MCF 10A (cell line): ENCODE measurements at regions not wholly inside any gene's neighbourhood (a gene's known extent, or its start where the extent isn't known, plus 50 kb on each side); places are given as distances from the start of the nearest gene placed in this dataset.
"Not testable (repeated sequence)": the region's sequence is repeated elsewhere in the genome, so short reads cannot be mapped to it uniquely, and the experiment has no call there.

ENCODE experiments used
- BruUV-seq: library from RNA; stranded (reverse); fragments of 400-500 nt; replicated peaks from 2 replicates; lab custom pipeline; 2021; lab: Mats Ljungman, UMichigan
- CTCF ChIA-PET: fragments of 300-600 bp; sonication (Branson Sonifier 250); formaldehyde crosslinking; extraction: SDS; loops from one replicate; lab custom pipeline; 2021; ENCODE audit warnings: antibody characterized with exemption, inconsistent platforms; lab: Yijun Ruan, JAX
- POLR2A ChIA-PET: fragments of 300-600, 350-650 bp; sonication (Branson Sonifier 250); formaldehyde crosslinking; extraction: SDS; loops from one replicate; lab custom pipeline; 2020; ENCODE audit warnings: antibody characterized with exemption, inconsistent platforms; lab: Yijun Ruan, JAX
- DNase-seq: peaks from one replicate; pipeline ENCODE4 v3.0.0-alpha.2; 2018; ENCODE audit not compliant: unreplicated experiment
- H3K27ac Mint-ChIP-seq: one replicate; pipeline ENCODE4 v1.8.0; 2022; ENCODE audit warnings: mild to moderate bottlenecking, low read depth, mixed read lengths; ENCODE audit not compliant: unreplicated experiment
- H3K27me3 Mint-ChIP-seq: one replicate; pipeline ENCODE4 v1.8.0; 2022; ENCODE audit warnings: mixed read lengths; ENCODE audit not compliant: insufficient read depth, unreplicated experiment
- H3K36me3 Mint-ChIP-seq: one replicate; pipeline ENCODE4 v1.8.0; 2022; ENCODE audit warnings: mild to moderate bottlenecking, moderate library complexity, mixed read lengths; ENCODE audit not compliant: insufficient read depth, unreplicated experiment
- H3K4me1 Mint-ChIP-seq: one replicate; pipeline ENCODE4 v1.8.0; 2022; ENCODE audit warnings: mixed read lengths; ENCODE audit not compliant: insufficient read depth, unreplicated experiment
- H3K4me3 Mint-ChIP-seq: one replicate; pipeline ENCODE4 v1.8.0; 2022; ENCODE audit warnings: mild to moderate bottlenecking, moderate library complexity, mixed read lengths; ENCODE audit not compliant: unreplicated experiment
- H3K9me3 Mint-ChIP-seq: one replicate; pipeline ENCODE4 v1.8.0; 2022; ENCODE audit warnings: mixed read lengths; ENCODE audit not compliant: unreplicated experiment
- CTCF ChIP-seq: fragments of 200-600 bp; IDR thresholded peaks from one replicate; pipeline ENCODE4 v1.8.0; 2022; ENCODE audit warnings: antibody characterized with exemption, mild to moderate bottlenecking; ENCODE audit not compliant: unreplicated experiment
- intact Hi-C: fragments of 100-400 bp; cut with micrococcal nuclease; formaldehyde crosslinking; loops from 2 replicates; pipeline ENCODE4 v1.14.1; 2022

DNA sequence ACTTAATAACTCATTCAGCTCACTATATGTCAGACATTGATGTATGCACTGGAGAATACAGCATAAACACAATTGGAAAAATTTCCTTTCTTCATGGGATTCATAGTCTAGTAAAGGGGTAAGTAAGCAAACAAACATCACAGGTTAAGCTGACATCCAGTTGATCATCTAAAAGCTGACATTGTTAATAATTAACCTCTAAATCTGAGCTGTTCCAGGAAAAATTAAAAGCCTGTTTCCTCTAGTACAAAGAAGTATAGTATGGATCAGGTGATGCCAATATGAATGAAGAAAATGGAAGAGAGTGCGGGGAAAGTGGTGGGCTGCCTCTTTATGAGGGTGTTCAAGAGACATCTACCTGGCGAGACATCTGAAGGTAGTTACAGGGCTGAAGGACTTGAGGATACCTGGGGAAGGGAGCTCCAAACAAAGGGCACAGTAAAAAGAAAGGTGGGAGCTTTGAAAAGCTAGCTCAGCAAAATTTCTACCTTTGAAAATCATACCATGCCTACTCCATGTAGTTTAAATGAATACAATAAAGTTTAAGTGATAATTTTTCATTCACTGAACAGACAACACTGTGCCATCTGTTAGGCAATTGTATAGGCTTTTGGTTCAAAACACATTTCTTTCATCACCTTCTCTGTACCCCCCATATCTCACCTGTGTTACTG, 619.3 kb downstream of the TRIB2 start:
- ChIA-PET CTCF (interaction anchor here (1.3 kb wide), 1 partner anchor 11 kb away, joined by 4 read pairs; no protein-coding TSS in a partner anchor), POLR2A (no interaction called here)
- Mint-ChIP-seq H3K9me3 (no peaks in the 10 kb centered on the region), H3K27me3 (no peaks in the 10 kb centered on the region), H3K4me3 (no peak overlapping the region), H3K27ac (no peak overlapping the region), H3K36me3 (no peaks in the 10 kb centered on the region), H3K4me1 (no peaks in the 10 kb centered on the region)
- BruUV-seq: no TSS peak
- no peak for DNase-seq
- TF ChIP-seq CTCF: no peak
- intact Hi-C loops: no loop called here

DNA sequence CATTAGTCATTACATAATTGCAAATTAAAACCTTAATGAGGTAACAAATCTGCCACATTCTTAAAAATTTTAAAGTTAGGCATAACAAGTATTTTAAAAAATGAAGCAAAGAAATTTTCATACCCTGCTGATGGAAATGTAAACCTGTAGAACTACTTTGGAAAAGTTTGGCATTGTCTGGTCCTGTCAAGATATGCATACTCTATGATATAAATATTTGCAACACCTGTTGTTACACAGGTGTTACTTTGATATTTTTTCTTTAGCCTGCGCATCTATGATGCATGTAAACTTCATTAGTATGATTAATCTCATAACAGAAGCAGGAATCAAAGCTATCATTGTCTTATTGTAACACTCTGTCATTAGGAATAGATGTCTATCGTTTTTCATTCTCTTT, 634.3 kb downstream of the TRIB2 start:
- H3K27me3 Mint-ChIP-seq: no peaks in the 10 kb centered on the region
- no peak overlapping the region for H3K4me3 Mint-ChIP-seq
- BruUV-seq: no TSS peak
- TF ChIP-seq CTCF: no peak
- no peak for DNase-seq
- ChIA-PET CTCF (no interaction called here), POLR2A (no interaction called here)
- intact Hi-C loops: no loop called here
- no peak overlapping the region for H3K27ac Mint-ChIP-seq
- no peaks in the 10 kb centered on the region for H3K9me3 Mint-ChIP-seq
- no peaks in the 10 kb centered on the region for H3K4me1 Mint-ChIP-seq
- no peaks in the 10 kb centered on the region for H3K36me3 Mint-ChIP-seq

DNA sequence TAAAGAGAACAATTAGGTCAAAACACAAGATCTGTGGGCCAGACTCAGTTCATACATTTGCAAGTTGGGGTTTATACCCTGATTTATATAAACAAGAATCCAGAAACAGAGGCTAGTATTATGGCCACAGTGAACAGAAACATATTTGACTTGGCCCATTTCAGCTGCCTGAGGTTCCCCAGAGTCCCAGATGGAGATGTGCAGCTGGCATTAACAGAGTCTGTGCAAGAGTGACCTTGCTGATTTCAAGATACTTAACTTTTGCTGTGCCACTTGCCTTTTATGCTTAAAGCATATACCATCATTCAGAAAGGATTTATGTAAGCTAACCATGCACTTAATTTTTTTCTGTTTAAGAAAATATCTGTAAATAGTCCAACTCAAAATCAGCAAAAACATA, 636.3 kb downstream of the TRIB2 start:
- Mint-ChIP-seq H3K36me3 (no peaks in the 10 kb centered on the region), H3K27me3 (no peaks in the 10 kb centered on the region), H3K27ac (no peak overlapping the region), H3K4me1 (no peaks in the 10 kb centered on the region), H3K4me3 (no peak overlapping the region), H3K9me3 (no peaks in the 10 kb centered on the region)
- no peak for DNase-seq
- no TSS peak for BruUV-seq
- TF ChIP-seq CTCF: no peak
- POLR2A ChIA-PET: no interaction called here
- CTCF ChIA-PET: no interaction called here
- intact Hi-C loops: no loop called here

DNA sequence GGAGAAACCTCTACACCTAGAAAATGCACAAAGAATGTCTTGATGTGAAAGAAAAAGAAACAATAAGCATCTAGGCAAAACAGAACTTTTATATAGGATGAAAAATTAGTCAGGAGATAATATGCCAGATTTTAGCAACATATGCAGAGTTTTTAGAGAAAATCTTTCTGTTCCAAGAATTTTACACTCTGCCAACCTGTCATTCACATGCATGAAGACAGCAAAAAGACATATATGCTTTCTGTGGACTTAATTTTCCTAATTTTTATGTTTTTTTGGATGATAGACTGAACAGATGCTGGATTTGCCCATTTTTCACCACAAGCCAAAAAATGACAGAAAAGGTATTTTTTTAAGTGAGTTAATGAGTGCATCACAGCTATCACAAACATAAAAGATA, 637.3 kb downstream of the TRIB2 start:
- intact Hi-C loops: no loop called here
- Mint-ChIP-seq H3K4me1 (no peaks in the 10 kb centered on the region), H3K4me3 (no peak overlapping the region), H3K27ac (no peak overlapping the region), H3K27me3 (no peaks in the 10 kb centered on the region), H3K9me3 (no peaks in the 10 kb centered on the region), H3K36me3 (no peaks in the 10 kb centered on the region)
- DNase-seq: no peak
- ChIA-PET CTCF (no interaction called here), POLR2A (no interaction called here)
- BruUV-seq: no TSS peak
- no peak for TF ChIP-seq CTCF

- H3K4me1 Mint-ChIP-seq, intact Hi-C loops, H3K36me3 Mint-ChIP-seq, H3K4me3 Mint-ChIP-seq, H3K9me3 Mint-ChIP-seq, POLR2A ChIA-PET, H3K27ac Mint-ChIP-seq, H3K27me3 Mint-ChIP-seq, BruUV-seq, DNase-seq: not testable (repeated sequence)
- CTCF ChIA-PET: interaction anchor here (0.6 kb wide), 1 partner anchor 124 kb away, joined by 3 read pairs; no protein-coding TSS in a partner anchor
Measured at GRCh38 chr2:13381928-13382327, 665.2 kb downstream of the TRIB2 start.

- H3K4me3 Mint-ChIP-seq, BruUV-seq, CTCF ChIA-PET, H3K27ac Mint-ChIP-seq, H3K27me3 Mint-ChIP-seq, H3K4me1 Mint-ChIP-seq, POLR2A ChIA-PET, intact Hi-C loops, H3K9me3 Mint-ChIP-seq, DNase-seq, H3K36me3 Mint-ChIP-seq: not testable (repeated sequence)
Measured at GRCh38 chr2:13389172-13389571, 672.4 kb downstream of the TRIB2 start.
